ENCODE measurements at regions not wholly inside any gene's neighbourhood (a gene's known extent, or its start where the extent isn't known, plus 50 kb on each side); places are given as distances from the start of the nearest gene placed in this dataset.

DNA sequence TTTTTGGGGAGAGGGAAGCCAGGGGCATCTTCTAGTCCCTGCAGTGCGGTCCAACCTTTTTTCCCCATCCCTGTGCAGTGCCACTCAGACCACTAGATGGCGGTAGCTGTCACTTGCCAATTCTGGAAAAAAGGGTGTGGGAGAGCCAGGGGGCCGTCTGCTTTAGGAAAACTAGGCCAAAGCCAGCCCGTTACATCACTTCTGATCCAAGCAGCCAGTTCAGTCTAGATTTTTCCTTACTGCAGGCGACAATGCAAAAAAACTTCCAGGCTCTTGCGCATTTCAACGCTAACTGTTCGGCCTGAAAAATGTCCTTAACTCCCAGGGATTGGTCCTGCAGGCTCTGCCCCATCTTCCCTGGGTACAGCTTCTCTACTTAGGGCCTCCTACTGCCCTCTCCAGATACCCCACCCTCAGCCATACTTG, 69.2 kb upstream of the CES5A start:
- TF ChIP-seq, protein P1, sequence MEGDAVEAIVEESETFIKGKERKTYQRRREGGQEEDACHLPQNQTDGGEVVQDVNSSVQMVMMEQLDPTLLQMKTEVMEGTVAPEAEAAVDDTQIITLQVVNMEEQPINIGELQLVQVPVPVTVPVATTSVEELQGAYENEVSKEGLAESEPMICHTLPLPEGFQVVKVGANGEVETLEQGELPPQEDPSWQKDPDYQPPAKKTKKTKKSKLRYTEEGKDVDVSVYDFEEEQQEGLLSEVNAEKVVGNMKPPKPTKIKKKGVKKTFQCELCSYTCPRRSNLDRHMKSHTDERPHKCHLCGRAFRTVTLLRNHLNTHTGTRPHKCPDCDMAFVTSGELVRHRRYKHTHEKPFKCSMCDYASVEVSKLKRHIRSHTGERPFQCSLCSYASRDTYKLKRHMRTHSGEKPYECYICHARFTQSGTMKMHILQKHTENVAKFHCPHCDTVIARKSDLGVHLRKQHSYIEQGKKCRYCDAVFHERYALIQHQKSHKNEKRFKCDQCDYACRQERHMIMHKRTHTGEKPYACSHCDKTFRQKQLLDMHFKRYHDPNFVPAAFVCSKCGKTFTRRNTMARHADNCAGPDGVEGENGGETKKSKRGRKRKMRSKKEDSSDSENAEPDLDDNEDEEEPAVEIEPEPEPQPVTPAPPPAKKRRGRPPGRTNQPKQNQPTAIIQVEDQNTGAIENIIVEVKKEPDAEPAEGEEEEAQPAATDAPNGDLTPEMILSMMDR (IDR thresholded peaks at IDR 0.05; ENCODE audit: poor library complexity, severe bottlenecking) = peak; percentile 89
- TF ChIP-seq EZH2 (IDR thresholded peaks at IDR 0.05; ENCODE audit: borderline replicate concordance, insufficient read depth, low read length, poor library complexity, severe bottlenecking) (no peak), MXI1 (conservative IDR thresholded peaks at IDR 0.05; ENCODE audit: poor library complexity, severe bottlenecking) (no peak)

Measured in neural cell (in vitro differentiated cells).